ENCODE measurements at regions not wholly inside any gene's neighbourhood (a gene's known extent, or its start where the extent isn't known, plus 50 kb on each side); places are given as distances from the start of the nearest gene placed in this dataset.

GRCh38 chr15:96442076-96442475 lies 111.6 kb downstream of the NR2F2 start:
- Histone ChIP-seq H3K36me3 (replicated peaks in 1 of 2) (no peaks in the 10 kb centered on the region), H3K9me3 (replicated peaks in 1 of 3) (no peaks in the 10 kb centered on the region), H3K4me3 (no peak overlapping the region), H3K27ac (no peak overlapping the region), H3K27me3 (no peaks in the 10 kb centered on the region), H3K4me1 (replicated peaks in 1 of 2) (no peaks in the 10 kb centered on the region)
- 92 to 97% (median 94%) methylated on average over 18 of the region's 18 CpGs for WGBS, 4 donors
- DNase-seq: no peak
- TF ChIP-seq, protein P1, sequence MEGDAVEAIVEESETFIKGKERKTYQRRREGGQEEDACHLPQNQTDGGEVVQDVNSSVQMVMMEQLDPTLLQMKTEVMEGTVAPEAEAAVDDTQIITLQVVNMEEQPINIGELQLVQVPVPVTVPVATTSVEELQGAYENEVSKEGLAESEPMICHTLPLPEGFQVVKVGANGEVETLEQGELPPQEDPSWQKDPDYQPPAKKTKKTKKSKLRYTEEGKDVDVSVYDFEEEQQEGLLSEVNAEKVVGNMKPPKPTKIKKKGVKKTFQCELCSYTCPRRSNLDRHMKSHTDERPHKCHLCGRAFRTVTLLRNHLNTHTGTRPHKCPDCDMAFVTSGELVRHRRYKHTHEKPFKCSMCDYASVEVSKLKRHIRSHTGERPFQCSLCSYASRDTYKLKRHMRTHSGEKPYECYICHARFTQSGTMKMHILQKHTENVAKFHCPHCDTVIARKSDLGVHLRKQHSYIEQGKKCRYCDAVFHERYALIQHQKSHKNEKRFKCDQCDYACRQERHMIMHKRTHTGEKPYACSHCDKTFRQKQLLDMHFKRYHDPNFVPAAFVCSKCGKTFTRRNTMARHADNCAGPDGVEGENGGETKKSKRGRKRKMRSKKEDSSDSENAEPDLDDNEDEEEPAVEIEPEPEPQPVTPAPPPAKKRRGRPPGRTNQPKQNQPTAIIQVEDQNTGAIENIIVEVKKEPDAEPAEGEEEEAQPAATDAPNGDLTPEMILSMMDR (IDR thresholded peaks at IDR 0.05): no peak
- TF ChIP-seq POLR2A (IDR thresholded peaks at IDR 0.05): no peak
- intact Hi-C loops (cut with DNase I): no loop called here

DNA sequence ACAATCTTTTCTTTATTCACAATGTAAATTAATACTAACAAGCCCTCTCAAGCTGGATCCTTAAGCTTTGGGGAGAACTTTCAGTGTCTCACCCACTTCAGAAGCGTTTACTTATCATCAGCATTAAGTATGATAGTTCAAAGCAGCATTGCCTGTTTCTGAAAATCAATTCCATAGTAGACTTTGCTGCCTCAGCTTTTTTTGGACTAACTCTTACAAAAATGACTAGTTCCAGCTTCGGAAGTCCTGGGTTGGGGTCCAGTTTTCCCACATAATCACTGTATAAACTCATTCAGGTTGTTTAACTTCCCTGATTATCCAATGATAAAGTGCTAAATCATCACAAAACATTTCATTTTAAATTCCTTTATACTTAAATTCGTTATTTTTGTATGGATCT lies 114.4 kb downstream of the NR2F2 start:
- intact Hi-C loops (cut with DNase I): no loop called here
- TF ChIP-seq, protein P1 (IDR thresholded peaks at IDR 0.05): no peak
- no peak for TF ChIP-seq POLR2A (IDR thresholded peaks at IDR 0.05)
- no peak overlapping the region for H3K4me3 ChIP-seq

DNA sequence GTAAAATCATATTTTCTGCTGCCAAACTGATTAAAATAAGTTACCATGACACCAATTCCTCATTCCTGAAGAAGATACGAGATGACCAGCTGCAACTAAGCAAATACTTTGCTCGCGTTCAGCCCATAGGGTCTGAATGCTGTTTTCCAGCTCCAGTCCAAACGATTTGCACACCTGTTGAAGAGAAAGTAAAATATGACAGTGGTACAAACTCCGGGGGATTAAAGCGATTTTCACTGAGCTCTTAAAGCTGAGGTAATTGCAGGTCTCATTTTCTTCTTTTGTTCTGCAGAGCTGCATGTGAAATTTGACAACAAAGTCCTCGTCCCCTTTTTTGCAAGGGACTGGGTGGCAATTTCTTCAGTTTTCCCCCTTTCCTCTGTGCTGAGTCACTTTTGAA lies 118.4 kb downstream of the NR2F2 start:
- Histone ChIP-seq H3K36me3 (replicated peaks in 1 of 2) (no peaks in the 10 kb centered on the region), H3K9me3 (replicated peaks in 1 of 3) (no peaks in the 10 kb centered on the region), H3K27ac (no peak overlapping the region), H3K27me3 (no peaks in the 10 kb centered on the region), H3K4me3 (no peak overlapping the region), H3K4me1 (replicated peaks in 1 of 2) (no peaks in the 10 kb centered on the region)
- 72 to 80% (median 75%) methylated on average over 7 of the region's 7 CpGs for WGBS, 4 donors
- TF ChIP-seq POLR2A (IDR thresholded peaks at IDR 0.05): no peak
- no peak for DNase-seq
- intact Hi-C loops (cut with DNase I): no loop called here

More for the DNA sequence above, 114.4 kb downstream of the NR2F2 start:
- Histone ChIP-seq H3K4me1 (replicated peaks in 1 of 2) (no peaks in the 10 kb centered on the region), H3K27ac (no peak overlapping the region), H3K27me3 (no peaks in the 10 kb centered on the region), H3K9me3 (replicated peaks in 1 of 3) (no peaks in the 10 kb centered on the region), H3K36me3 (replicated peaks in 1 of 2) (no peaks in the 10 kb centered on the region)
- no peak for DNase-seq
- WGBS, 4 donors: 59 to 72% (median 69%) methylated on average over 3 of the region's 3 CpGs

GRCh38 chr15:96457841-96458240 lies 127.3 kb downstream of the NR2F2 start:
- H3K9me3 ChIP-seq (replicated peaks in 1 of 3): no peaks in the 10 kb centered on the region
- no peaks in the 10 kb centered on the region for H3K36me3 ChIP-seq (replicated peaks in 1 of 2)
- no peak overlapping the region for H3K27ac ChIP-seq
- 84 to 88% (median 86%) methylated on average over 3 of the region's 3 CpGs for WGBS, 4 donors
- DNase-seq: no peak
- no peaks in the 10 kb centered on the region for H3K27me3 ChIP-seq
- H3K4me1 ChIP-seq (replicated peaks in 1 of 2): no peaks in the 10 kb centered on the region
- intact Hi-C loops (cut with DNase I): no loop called here
- TF ChIP-seq, protein P1 (IDR thresholded peaks at IDR 0.05): no peak
- TF ChIP-seq POLR2A (IDR thresholded peaks at IDR 0.05): no peak
- no peak overlapping the region for H3K4me3 ChIP-seq

- H3K9me3 ChIP-seq (replicated peaks in 1 of 3): no peaks in the 10 kb centered on the region
- WGBS, 4 donors: 89 to 100% (median 93%) methylated on average over 1 of the region's 1 CpG
- no peaks in the 10 kb centered on the region for H3K36me3 ChIP-seq (replicated peaks in 1 of 2)
- no peaks in the 10 kb centered on the region for H3K27me3 ChIP-seq
- H3K4me3 ChIP-seq: no peak overlapping the region
- no peak for DNase-seq
- intact Hi-C loops (cut with DNase I): no loop called here
- no peaks in the 10 kb centered on the region for H3K4me1 ChIP-seq (replicated peaks in 1 of 2)
- H3K27ac ChIP-seq: no peak overlapping the region
- TF ChIP-seq, protein P1 (IDR thresholded peaks at IDR 0.05): no peak
- no peak for TF ChIP-seq POLR2A (IDR thresholded peaks at IDR 0.05)
Observed at GRCh38 chr15:96460106-96460505, 129.6 kb downstream of the NR2F2 start.
